Peyer's patch (tissue), 4 donors: ENCODE measurements at regions not wholly inside any gene's neighbourhood (a gene's known extent, or its start where the extent isn't known, plus 50 kb on each side); places are given as distances from the start of the nearest gene placed in this dataset.

Experiments used
- POLR2A ChIP-seq, 2 donors: fragments of 450-650 bp; IDR thresholded peaks; one replicate each; pipeline ENCODE4 v1.5.1; 2017; ENCODE audit warnings: antibody characterized with exemption in 2 of 2, mild to moderate bottlenecking in 2 of 2, moderate library complexity in 2 of 2
- TF ChIP-seq, protein P1 (sequence below), 6 experiments: fragments of 450-650 bp in 4 of 6; fragments of 200-600 bp in 2 of 6; sonication (generic) in 1 of 6; IDR thresholded peaks; one replicate each; pipeline ENCODE4 v1.5.1; 2017 to 2019; ENCODE audit warnings: antibody characterized with exemption in 6 of 6, mild to moderate bottlenecking in 3 of 6, moderate library complexity in 1 of 6

- TF ChIP-seq POLR2A (IDR thresholded peaks at IDR 0.05): no peak
- TF ChIP-seq, protein P1, sequence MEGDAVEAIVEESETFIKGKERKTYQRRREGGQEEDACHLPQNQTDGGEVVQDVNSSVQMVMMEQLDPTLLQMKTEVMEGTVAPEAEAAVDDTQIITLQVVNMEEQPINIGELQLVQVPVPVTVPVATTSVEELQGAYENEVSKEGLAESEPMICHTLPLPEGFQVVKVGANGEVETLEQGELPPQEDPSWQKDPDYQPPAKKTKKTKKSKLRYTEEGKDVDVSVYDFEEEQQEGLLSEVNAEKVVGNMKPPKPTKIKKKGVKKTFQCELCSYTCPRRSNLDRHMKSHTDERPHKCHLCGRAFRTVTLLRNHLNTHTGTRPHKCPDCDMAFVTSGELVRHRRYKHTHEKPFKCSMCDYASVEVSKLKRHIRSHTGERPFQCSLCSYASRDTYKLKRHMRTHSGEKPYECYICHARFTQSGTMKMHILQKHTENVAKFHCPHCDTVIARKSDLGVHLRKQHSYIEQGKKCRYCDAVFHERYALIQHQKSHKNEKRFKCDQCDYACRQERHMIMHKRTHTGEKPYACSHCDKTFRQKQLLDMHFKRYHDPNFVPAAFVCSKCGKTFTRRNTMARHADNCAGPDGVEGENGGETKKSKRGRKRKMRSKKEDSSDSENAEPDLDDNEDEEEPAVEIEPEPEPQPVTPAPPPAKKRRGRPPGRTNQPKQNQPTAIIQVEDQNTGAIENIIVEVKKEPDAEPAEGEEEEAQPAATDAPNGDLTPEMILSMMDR (IDR thresholded peaks at IDR 0.05): no peak
Observed at GRCh38 chr16:86166414-86166813, 267.5 kb downstream of the IRF8 start.
